ENCODE measurements at regions not wholly inside any gene's neighbourhood (a gene's known extent, or its start where the extent isn't known, plus 50 kb on each side); places are given as distances from the start of the nearest gene placed in this dataset.
A peak's percentile ranks its signal among the peaks of the same experiment; 100 is the strongest.

GRCh38 chr2:831225-831536 lies 119.5 kb upstream of the SNTG2 start:
- no peak for DNase-seq

GRCh38 chr2:830419-831224 lies 120.0 kb upstream of the SNTG2 start:
- DNase-seq: no peak

GRCh38 chr2:829047-829446 lies 121.6 kb upstream of the SNTG2 start:
- DNase-seq: no peak

- no peak for DNase-seq
Measured at GRCh38 chr2:824954-825353, 125.7 kb upstream of the SNTG2 start.

- no peak for DNase-seq
Measured at GRCh38 chr2:824524-824923, 126.1 kb upstream of the SNTG2 start.

GRCh38 chr2:821546-821945 lies 129.1 kb upstream of the SNTG2 start:
- no peak for DNase-seq

GRCh38 chr2:819601-820000 lies 131.0 kb upstream of the SNTG2 start:
- DNase-seq: no peak

- DNase-seq: no peak
Measured at GRCh38 chr2:819121-819520, 131.5 kb upstream of the SNTG2 start.

GRCh38 chr2:817336-818015 lies 133.2 kb upstream of the SNTG2 start:
- DNase-seq: no peak

- DNase-seq: no peak
Measured at GRCh38 chr2:816278-816677, 134.4 kb upstream of the SNTG2 start.

- no peak for DNase-seq
Measured at GRCh38 chr2:810397-810796, 133.2 kb upstream of the TMEM18 start.

- DNase-seq: no peak
Measured at GRCh38 chr2:807300-807699, 130.1 kb upstream of the TMEM18 start.

- DNase-seq: no peak
Measured at GRCh38 chr2:805664-806063, 128.5 kb upstream of the TMEM18 start.

GRCh38 chr2:797993-798392 lies 120.8 kb upstream of the TMEM18 start:
- no peak for DNase-seq

GRCh38 chr2:797556-797955 lies 120.3 kb upstream of the TMEM18 start:
- DNase-seq: no peak

GRCh38 chr2:796141-796985 lies 119.2 kb upstream of the TMEM18 start:
- peak in 1 of 3 donors; percentile 12 for DNase-seq

GRCh38 chr2:795531-796041 lies 118.4 kb upstream of the TMEM18 start:
- DNase-seq: peak; percentile 64 to 91 (median 73)

GRCh38 chr2:794554-795241 lies 117.5 kb upstream of the TMEM18 start:
- peak; percentile 11 to 54 (median 27) for DNase-seq

- DNase-seq: no peak
Measured at GRCh38 chr2:793236-793635, 116.0 kb upstream of the TMEM18 start.

- no peak for DNase-seq
Measured at GRCh38 chr2:792687-793086, 115.5 kb upstream of the TMEM18 start.

GRCh38 chr2:790634-791245 lies 113.5 kb upstream of the TMEM18 start:
- no peak for DNase-seq

Data from muscle of back (tissue), 3 donors.